ENCODE measurements at regions not wholly inside any gene's neighbourhood (a gene's known extent, or its start where the extent isn't known, plus 50 kb on each side); places are given as distances from the start of the nearest gene placed in this dataset.
"Not testable (repeated sequence)": the region's sequence is repeated elsewhere in the genome, so short reads cannot be mapped to it uniquely, and the experiment has no call there.

DNA sequence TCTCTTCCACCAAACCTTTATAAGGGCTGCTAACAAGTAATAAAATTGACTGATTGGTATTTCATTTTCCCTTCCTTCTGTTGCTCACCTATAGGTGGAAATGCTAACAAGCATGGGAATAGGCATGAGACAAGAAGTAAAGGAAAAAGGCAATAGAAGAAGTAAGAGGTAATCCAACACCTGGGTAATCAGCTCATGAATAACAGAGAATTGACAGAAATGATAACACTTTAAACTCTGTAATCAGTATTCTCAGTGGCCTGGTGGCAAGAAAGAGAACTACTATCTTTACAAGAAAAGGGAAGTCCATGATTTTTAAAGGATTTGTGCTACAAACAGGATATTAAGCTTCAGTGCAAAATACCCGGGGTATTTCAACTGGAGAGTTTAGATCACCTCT lies 737.8 kb downstream of the RERGL start:
- DNase-seq: no peak

- DNase-seq: no peak
These were observed 741.7 kb downstream of the RERGL start for GRCh38 chr12:17348311-17348710.

DNA sequence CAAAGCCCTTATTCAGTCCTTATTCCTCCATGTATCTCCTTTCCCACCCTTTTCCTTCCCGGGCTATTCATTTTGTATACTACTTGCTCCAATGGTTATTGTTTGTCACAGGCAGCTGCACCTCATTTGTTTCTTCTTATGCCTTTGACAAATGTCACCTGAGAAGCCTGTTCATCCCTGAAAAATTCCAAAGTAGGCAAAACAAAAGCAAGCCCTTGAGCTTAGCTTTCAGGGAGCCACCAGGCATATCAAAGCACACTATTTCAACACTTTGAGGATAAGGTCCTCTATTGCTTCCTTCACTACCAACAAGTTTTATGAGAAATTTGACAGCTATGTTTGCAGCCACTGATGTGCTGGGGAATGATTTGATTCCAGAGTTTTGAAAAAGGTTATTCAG lies 738.7 kb upstream of the LMO3 start:
- no peak for DNase-seq

DNA sequence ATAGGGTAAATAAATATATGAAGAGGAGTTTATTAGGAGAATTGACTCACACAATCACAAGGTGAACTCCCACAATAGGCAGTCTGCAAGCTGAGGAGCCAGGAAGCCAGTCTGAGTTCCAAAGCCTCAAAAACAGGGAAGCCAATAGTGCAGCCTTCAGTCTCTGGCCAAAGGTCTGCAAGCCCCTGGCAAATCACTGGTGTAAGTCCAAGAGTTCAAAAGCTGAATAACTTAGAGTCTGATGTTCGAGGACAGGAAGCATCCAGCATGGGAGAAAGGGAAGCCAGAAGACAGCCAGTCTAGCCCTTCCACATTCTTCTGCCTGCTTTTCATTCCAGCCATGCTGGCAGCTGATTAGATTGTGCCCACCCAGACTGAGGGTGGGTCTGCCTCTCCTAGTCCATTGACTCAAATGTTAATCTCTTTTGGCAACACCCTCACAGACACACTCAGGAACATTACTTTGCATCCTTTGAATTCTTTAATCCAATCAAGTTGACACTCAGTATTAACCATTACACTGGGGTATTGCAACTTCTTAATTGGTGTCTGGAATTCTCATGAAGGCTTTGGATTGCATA lies 736.5 kb upstream of the LMO3 start:
- DNase-seq: no peak

- DNase-seq: no peak
These were observed 729.5 kb upstream of the LMO3 start for GRCh38 chr12:17335487-17335886.

GRCh38 chr12:17334784-17335183 lies 728.8 kb upstream of the LMO3 start:
- DNase-seq: no peak

DNA sequence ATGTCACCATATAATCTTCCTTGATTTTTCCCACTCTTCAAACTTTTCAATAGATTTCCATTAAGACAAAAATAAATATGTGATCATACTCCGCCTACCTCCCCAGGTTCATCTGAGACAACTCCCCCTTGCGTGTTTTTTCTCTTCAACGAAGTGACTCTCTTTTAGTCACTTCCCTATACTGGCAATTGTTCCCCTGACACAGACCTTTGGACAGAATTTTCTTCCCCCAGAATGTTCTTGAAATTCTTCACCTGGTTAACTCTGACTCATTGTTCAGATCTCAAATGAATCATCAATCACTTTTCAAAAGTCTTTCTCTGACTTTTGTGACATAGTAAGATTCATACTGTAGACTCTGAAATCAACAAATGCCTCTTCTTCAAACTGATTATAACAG lies 727.3 kb upstream of the LMO3 start:
- DNase-seq: no peak

DNA sequence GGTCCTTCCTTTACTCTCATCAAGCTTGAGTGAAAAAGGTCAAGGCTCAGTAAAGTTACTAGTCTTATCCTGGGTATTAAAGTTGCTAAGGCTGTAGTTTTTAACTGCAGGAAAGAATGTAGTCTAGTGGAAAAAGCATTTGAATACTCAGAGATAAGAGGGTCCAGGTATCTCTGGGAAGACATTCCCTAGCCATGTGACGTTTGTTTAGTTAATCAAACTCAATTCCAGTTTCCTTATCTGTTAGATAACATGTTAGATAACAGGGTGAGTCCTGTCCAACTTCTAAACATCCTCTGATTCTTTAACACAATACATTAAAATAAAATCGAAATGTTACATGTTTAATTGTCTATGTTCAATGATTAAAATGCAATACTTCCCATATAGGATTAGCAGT lies 720.7 kb upstream of the LMO3 start:
- DNase-seq: no peak

DNA sequence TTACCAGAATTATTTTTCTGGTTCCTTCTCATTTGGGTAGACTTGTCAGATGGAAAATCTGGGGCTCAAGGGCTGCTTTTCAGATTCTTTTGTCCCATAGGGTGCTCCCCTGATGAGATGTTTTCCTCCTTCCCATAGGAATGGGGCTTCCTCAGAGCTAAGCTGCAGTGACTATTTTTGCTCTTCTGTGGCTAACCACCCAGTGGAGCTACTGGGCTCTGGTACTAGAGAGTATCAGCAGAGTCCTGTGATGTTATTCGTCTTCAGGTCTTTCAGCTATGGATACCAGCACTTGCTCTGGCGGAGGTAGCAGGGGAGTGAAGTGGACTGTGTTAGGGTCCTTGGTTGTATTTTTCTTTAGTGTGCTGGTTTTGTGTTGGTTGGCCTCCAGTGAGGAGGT lies 716.1 kb upstream of the LMO3 start:
- DNase-seq: no peak

DNA sequence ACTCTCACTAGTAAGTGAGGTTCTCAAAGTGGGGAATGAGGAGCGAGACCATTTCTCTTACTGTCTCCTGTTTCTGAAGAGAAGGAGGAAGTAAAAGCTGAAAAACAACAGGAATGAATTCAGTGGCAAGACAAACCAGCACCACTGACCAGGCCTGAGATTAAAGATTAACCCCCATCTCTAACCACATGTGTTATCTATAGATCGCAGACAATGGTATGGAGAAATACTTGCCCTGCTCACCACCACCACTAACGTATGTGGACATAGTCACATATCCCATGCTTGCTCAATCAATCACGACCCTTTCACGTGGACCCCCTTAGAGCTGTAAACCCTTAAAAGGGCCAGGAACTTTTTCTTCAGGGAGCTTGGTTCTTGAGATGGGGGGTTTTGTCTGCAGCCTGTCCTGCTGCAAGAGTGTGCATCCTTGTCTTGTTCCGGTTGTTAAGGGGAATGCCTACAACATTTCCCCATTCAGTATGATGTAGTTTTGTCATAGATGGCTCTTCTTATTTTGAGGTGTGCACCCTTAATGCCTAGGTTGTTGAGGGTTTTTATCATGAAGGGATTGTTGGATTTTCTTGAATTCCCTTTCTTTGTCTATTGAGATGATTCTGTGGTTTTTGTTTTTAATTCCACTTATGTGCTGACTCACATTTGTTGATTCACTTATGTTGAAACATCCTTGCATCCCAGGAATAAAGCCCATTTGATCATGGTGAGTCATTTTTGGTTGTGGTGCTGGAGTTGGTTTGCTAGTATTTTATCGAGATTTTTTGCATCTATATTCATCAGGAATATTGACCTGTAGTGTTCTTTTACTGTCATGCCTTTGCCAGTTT lies 698.8 kb upstream of the LMO3 start:
- no peak for DNase-seq

DNA sequence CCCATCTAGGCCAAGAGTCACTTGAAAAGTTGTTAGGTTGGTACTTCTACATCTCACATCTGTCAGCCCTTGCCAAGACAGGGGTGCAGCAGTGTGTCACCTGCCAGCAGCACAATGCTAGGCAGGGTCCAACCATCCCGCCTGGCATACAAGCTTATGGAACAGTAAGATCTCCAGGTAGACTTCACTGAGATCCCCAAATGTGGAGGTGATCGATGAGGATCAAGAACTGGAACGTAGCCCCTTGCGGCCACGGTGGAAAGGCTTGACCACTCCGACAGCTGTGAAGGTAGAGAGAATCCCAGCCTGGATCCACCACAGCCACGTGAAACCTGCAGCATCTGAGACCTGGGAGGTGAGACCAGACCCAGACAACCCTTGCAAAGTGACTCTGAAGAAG lies 696.0 kb upstream of the LMO3 start:
- DNase-seq: no peak

DNA sequence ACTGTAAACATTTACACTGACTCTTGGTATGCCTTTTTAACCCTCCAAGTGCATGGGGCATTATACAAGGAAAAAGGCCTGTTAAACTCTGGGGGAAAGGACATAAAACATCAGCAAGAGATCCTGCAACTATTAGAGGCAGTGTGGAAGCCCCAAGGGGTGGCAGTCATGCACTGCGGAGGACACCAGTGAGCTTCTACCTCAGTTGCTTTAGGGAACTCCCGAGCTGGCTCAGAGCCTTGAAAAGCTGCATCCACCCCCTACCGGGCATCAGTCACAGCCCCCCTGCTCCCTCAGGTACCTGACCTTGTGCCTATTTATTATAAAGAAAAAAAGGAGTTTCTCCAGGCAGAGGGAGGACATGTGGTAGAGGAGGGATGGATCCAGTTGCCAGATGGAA lies 695.6 kb upstream of the LMO3 start:
- no peak for DNase-seq

DNA sequence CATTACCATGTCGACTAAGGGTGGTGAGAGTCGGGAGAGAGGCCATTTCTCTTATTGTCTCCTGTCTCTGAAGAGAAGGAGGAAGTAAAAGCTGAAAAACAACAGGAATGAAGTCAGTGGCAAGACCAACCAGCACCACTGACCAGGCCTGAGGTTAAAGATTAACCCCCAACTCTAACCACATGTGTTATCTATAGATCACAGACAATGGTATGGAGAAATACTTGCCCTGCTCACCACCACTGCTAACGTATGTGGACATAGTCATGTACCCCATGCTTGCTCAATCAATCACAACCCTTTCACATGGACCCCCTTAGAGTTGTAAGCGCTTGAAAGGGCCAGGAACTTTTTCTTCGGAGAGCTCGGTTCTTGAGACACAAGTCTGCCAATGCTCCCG lies 690.9 kb upstream of the LMO3 start:
- no peak for DNase-seq

GRCh38 chr12:17286874-17287273 lies 680.9 kb upstream of the LMO3 start:
- DNase-seq: no peak

- DNase-seq: no peak
These were observed 678.9 kb upstream of the LMO3 start for GRCh38 chr12:17284873-17285272.

DNA sequence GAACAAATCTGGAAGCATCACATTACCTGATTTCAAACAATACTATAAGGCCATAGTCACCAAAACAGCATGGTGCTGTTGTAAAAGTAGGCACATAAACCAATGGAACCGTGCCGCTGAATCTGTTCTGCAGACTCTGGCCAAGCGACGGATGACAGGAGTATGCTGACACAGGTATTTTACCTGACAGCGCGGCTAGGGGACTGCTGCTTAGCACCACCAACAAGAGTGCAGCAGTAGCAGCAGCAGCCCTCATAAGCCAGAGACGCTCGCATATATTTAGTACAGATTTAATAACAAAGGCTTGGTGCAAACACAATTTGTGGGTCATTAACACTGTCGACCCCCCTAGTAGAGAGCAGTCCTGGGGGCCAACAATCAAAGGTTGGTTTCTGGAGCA lies 677.6 kb upstream of the LMO3 start:
- DNase-seq: no peak

GRCh38 chr12:17282169-17282568 lies 676.2 kb upstream of the LMO3 start:
- not testable (repeated sequence) for DNase-seq

DNA sequence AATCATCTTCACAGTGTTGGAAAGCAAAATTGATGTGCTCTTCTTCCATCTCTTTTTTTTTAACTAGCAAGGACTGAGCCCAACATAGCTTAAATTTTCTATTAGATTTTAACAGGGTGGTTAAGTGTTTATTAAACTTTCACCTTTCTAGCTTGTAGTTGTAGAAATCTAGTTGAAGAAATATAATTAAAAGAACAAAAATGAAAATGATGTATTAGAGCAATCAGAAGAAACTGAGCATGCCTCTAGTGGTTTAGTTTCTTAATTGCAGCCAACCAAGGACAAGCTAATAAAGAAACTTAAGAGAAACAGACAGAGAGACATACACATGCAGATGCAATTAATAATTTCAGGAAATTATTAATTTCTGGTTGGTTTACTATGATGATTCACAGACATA lies 673.0 kb upstream of the LMO3 start:
- no peak for DNase-seq

GRCh38 chr12:17276196-17276595 lies 670.2 kb upstream of the LMO3 start:
- no peak for DNase-seq

DNA sequence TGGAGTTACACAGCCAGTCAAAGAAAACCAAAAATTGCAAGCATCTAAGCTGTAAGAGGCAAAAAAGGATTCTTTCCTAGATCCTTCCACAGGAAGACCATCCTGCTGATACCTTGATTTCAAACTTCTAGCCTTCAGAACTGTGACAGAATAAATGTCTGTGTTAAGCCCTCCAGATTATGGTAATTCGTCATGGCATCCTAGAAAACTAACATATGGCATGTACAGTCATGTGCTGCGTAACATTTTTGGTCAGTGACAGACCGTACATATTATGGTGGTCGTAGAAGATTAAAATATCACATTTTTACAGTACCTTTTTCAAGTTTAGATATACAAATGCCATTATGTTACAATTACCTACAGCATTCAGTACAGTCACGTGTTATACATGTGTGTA lies 660.9 kb upstream of the LMO3 start:
- DNase-seq: no peak

DNA sequence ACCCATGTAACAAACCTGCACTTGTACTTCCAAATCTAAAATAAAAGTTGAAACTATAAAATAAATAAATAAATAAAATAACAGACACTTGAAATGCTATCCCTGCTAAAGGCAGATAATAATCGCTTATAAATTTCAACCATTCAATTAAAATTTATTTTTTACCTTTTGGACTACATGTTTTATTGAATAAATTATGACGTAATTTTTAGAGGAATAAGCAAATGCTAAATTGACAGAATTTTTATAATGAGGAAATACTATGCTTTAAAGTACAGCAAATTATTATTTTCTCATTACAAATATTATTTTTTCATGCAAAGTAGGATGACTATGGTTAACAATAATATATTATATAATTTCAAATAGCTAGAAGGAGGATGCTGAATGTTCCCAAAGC lies 658.6 kb upstream of the LMO3 start:
- DNase-seq: no peak

DNA sequence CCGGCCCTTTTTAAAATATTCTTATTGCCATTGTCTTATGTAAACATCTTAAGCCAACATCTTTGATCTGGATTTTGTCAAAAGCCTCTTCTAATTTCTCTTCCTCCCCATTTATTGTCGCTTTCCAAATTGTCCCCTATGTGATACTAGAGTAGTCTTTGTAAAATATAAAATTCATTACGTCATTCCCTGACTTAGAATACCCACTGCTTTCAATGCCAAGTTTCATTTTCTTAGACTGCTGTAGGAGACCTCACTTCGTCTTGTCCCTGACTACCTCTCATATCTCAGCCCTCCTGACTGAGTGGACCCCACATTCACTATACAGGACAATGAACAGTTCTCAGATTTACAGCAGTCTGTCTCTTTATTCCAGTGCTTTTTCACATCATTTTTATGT lies 633.9 kb upstream of the LMO3 start:
- DNase-seq: no peak

GRCh38 chr12:17235996-17236395 lies 630.0 kb upstream of the LMO3 start:
- DNase-seq: no peak

GRCh38 chr12:17215759-17216570 lies 610.0 kb upstream of the LMO3 start:
- DNase-seq: no peak

Measured in inflammatory macrophage (primary cell).